ENCODE measurements at regions not wholly inside any gene's neighbourhood (a gene's known extent, or its start where the extent isn't known, plus 50 kb on each side); places are given as distances from the start of the nearest gene placed in this dataset.

DNA sequence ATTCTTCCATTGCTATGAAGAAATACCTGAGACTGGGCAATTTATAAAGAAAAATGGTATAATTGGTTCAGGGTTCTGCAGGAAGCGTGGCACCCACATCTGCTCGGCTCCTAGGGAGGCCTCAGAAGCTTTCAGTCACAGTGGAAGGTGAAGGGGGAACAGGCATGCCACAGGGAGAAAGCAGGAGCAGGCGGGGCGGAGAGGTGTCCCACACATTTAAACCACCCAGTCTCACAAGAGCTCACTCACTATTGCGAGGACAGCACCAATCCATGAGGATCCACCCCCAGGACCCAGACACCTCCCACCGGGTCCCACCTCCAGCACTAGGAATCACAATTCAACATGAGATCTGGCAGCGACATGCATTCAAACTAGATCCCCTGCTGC lies 56.0 kb upstream of the C14orf180 start:
- TF ChIP-seq POLR2AphosphoS5 (IDR thresholded peaks at IDR 0.05): no peak
- TF ChIP-seq, protein P1, sequence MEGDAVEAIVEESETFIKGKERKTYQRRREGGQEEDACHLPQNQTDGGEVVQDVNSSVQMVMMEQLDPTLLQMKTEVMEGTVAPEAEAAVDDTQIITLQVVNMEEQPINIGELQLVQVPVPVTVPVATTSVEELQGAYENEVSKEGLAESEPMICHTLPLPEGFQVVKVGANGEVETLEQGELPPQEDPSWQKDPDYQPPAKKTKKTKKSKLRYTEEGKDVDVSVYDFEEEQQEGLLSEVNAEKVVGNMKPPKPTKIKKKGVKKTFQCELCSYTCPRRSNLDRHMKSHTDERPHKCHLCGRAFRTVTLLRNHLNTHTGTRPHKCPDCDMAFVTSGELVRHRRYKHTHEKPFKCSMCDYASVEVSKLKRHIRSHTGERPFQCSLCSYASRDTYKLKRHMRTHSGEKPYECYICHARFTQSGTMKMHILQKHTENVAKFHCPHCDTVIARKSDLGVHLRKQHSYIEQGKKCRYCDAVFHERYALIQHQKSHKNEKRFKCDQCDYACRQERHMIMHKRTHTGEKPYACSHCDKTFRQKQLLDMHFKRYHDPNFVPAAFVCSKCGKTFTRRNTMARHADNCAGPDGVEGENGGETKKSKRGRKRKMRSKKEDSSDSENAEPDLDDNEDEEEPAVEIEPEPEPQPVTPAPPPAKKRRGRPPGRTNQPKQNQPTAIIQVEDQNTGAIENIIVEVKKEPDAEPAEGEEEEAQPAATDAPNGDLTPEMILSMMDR (IDR thresholded peaks at IDR 0.05): no peak
